DND-41 (cell line): ENCODE measurements at regions not wholly inside any gene's neighbourhood (a gene's known extent, or its start where the extent isn't known, plus 50 kb on each side); places are given as distances from the start of the nearest gene placed in this dataset.

Experiments
- CTCF ChIP-seq: IDR thresholded peaks from 2 replicates; pipeline ENCODE4 v1.5.1; 2012; ENCODE audit warnings: borderline replicate concordance, low read length, moderate library complexity, mild to moderate bottlenecking; ENCODE audit not compliant: poor library complexity, severe bottlenecking; ENCODE audit errors: extremely low read depth
- EZH2 ChIP-seq: IDR thresholded peaks from 3 replicates; pipeline ENCODE4 v1.6.1; 2012; ENCODE audit warnings: borderline replicate concordance, low read depth, mild to moderate bottlenecking, moderate library complexity, low read length, inconsistent platforms; ENCODE audit not compliant: severe bottlenecking

GRCh38 chr6:55983861-55984260, 108.5 kb upstream of the BMP5 start:
- TF ChIP-seq CTCF (no peak), EZH2 (no peak)
